Endodermal cell (in vitro differentiated cells): ENCODE measurements at regions not wholly inside any gene's neighbourhood (a gene's known extent, or its start where the extent isn't known, plus 50 kb on each side); places are given as distances from the start of the nearest gene placed in this dataset.

Source experiments
- DNase-seq: peaks from one replicate; pipeline ENCODE4 v3.0.0-alpha.2; 2017
- H3K27ac ChIP-seq: 2 replicates; pipeline ENCODE4 v1.5.1; 2013; ENCODE audit warnings: mild to moderate bottlenecking, low read depth, low read length, moderate library complexity
- H3K27me3 ChIP-seq: 2 replicates; pipeline ENCODE4 v1.6.1; 2013; ENCODE audit warnings: mild to moderate bottlenecking, low read length, moderate library complexity; ENCODE audit not compliant: insufficient read depth, control insufficient read depth, poor library complexity, severe bottlenecking
- H3K36me3 ChIP-seq: 2 replicates; pipeline ENCODE4 v1.7.0; 2013; ENCODE audit warnings: mild to moderate bottlenecking, low read length, moderate library complexity; ENCODE audit not compliant: control insufficient read depth, insufficient read depth
- H3K4me1 ChIP-seq: one replicate; pipeline ENCODE4 v1.7.0; 2013; ENCODE audit warnings: low read length; ENCODE audit not compliant: control insufficient read depth, insufficient read depth
- H3K4me3 ChIP-seq: 2 replicates; pipeline ENCODE4 v1.5.1; 2013; ENCODE audit warnings: mild to moderate bottlenecking, low read length, moderate library complexity
- H3K9ac ChIP-seq: 2 replicates; pipeline ENCODE4 v1.6.1; 2013; ENCODE audit warnings: mild to moderate bottlenecking, low read length, moderate library complexity; ENCODE audit not compliant: poor library complexity, severe bottlenecking; ENCODE audit errors: extremely low read depth
- H3K9me3 ChIP-seq: 2 replicates; pipeline ENCODE4 v1.6.1; 2013; ENCODE audit warnings: mild to moderate bottlenecking, low read length, moderate library complexity; ENCODE audit not compliant: control insufficient read depth
- H3K27ac Mint-ChIP-seq: 2 replicates; pipeline ENCODE4 v1.8.0; 2020; ENCODE audit warnings: mixed read lengths
- H3K27me3 Mint-ChIP-seq: 2 replicates; pipeline ENCODE4 v1.8.0; 2021; ENCODE audit warnings: mild to moderate bottlenecking, mixed read lengths; ENCODE audit not compliant: insufficient read depth
- H3K36me3 Mint-ChIP-seq: 2 replicates; pipeline ENCODE4 v1.8.0; 2020; ENCODE audit warnings: low read depth, mixed read lengths
- H3K4me1 Mint-ChIP-seq: 2 replicates; pipeline ENCODE4 v1.8.0; 2020; ENCODE audit warnings: mixed read lengths
- H3K4me3 Mint-ChIP-seq: 2 replicates; pipeline ENCODE4 v1.8.0; 2020; ENCODE audit warnings: mild to moderate bottlenecking, moderate library complexity, mixed read lengths
- H3K9me3 Mint-ChIP-seq: 2 replicates; pipeline ENCODE4 v1.8.0; 2020; ENCODE audit warnings: mild to moderate bottlenecking, mixed read lengths
- CTCF ChIP-seq: fragments of 200-600 bp; sonication (generic); conservative IDR thresholded peaks from 2 replicates; pipeline ENCODE4 v1.5.0; 2021; ENCODE audit warnings: antibody characterized with exemption, mild to moderate bottlenecking
- WGBS, 2 experiments: methylation state at CpG; one replicate each; pipeline versions ENCODE4 v1.1.5 to v1.1.7; 2013; ENCODE audit warnings: missing lambda C conversion rate in 2 of 2, mixed read lengths in 1 of 2; ENCODE audit not compliant: insufficient coverage in 1 of 2, insufficient read length in 1 of 2; 5-methylcytosine and 5-hydroxymethylcytosine counted together

GRCh38 chr2:19228715-19229114 lies 129.7 kb downstream of the OSR1 start:
- 61 to 72% methylated on average over 3 of the region's 3 CpGs for WGBS, 2 experiments
- no peak overlapping the region for H3K4me3 Mint-ChIP-seq
- no peaks in the 10 kb centered on the region for H3K9me3 ChIP-seq
- peaks cover 2% of the 10 kb centered on the region for H3K27me3 Mint-ChIP-seq
- no peak overlapping the region for H3K9ac ChIP-seq
- H3K9me3 Mint-ChIP-seq = no peaks in the 10 kb centered on the region
- peak; percentile 85 for DNase-seq
- peaks cover 8% of the 10 kb centered on the region for H3K4me1 ChIP-seq
- peaks cover 13% of the 10 kb centered on the region for H3K4me1 Mint-ChIP-seq
- no peaks in the 10 kb centered on the region for H3K36me3 ChIP-seq
- no peaks in the 10 kb centered on the region for H3K36me3 Mint-ChIP-seq
- peak; percentile 37 for TF ChIP-seq CTCF
- no peaks in the 10 kb centered on the region for H3K27me3 ChIP-seq
- H3K4me3 ChIP-seq = no peak overlapping the region
- no peak overlapping the region for H3K27ac Mint-ChIP-seq
- H3K27ac ChIP-seq = peak overlapping the region; percentile 29

- Mint-ChIP-seq H3K27ac (no peak overlapping the region), H3K4me3 (no peak overlapping the region)
- WGBS, 2 experiments = 67 to 83% methylated on average over 3 of the region's 3 CpGs
Measured at GRCh38 chr2:19228181-19228593, 130.2 kb downstream of the OSR1 start.

GRCh38 chr2:19226871-19227270 lies 131.6 kb downstream of the OSR1 start:
- Mint-ChIP-seq H3K27me3 (peaks cover 2% of the 10 kb centered on the region), H3K9me3 (no peaks in the 10 kb centered on the region), H3K27ac (no peak overlapping the region), H3K4me1 (peaks cover 16% of the 10 kb centered on the region), H3K4me3 (no peak overlapping the region), H3K36me3 (no peaks in the 10 kb centered on the region)
- Histone ChIP-seq H3K4me1 (peaks cover 8% of the 10 kb centered on the region), H3K36me3 (no peaks in the 10 kb centered on the region), H3K27me3 (no peaks in the 10 kb centered on the region), H3K9ac (no peak overlapping the region), H3K27ac (no peak overlapping the region), H3K4me3 (no peak overlapping the region), H3K9me3 (no peaks in the 10 kb centered on the region)
- 89 to 95% methylated on average over 3 to 4 of the region's 4 CpGs for WGBS, 2 experiments
- DNase-seq = no peak
- no peak for TF ChIP-seq CTCF

More at GRCh38 chr2:19228181-19228593, 130.2 kb downstream of the OSR1 start:
- TF ChIP-seq CTCF = no peak
- Histone ChIP-seq H3K27ac (peak overlapping the region; percentile 29), H3K4me1 (peaks cover 8% of the 10 kb centered on the region), H3K9me3 (no peaks in the 10 kb centered on the region), H3K9ac (no peak overlapping the region), H3K36me3 (no peaks in the 10 kb centered on the region), H3K27me3 (no peaks in the 10 kb centered on the region), H3K4me3 (no peak overlapping the region)
- Mint-ChIP-seq H3K27me3 (peaks cover 2% of the 10 kb centered on the region), H3K9me3 (no peaks in the 10 kb centered on the region), H3K4me1 (peaks cover 16% of the 10 kb centered on the region), H3K36me3 (no peaks in the 10 kb centered on the region)
- no peak for DNase-seq
